SK-N-SH (cell line): ENCODE measurements at regions not wholly inside any gene's neighbourhood (a gene's known extent, or its start where the extent isn't known, plus 50 kb on each side); places are given as distances from the start of the nearest gene placed in this dataset.

Experiments used
- CTCF ChIA-PET: fragments of 300-600, 350-600 bp; formaldehyde crosslinking; extraction: SDS; loops from one replicate; lab custom pipeline; 2021; lab: Yijun Ruan, JAX
- POLR2A ChIA-PET: fragments of 350-600 bp; sonication (Branson Sonifier 250); formaldehyde crosslinking; extraction: SDS; loops from one replicate; lab custom pipeline; 2020; ENCODE audit warnings: antibody characterized with exemption, inconsistent platforms; lab: Yijun Ruan, JAX
- DNase-seq: peaks from one replicate; pipeline ENCODE4 v3.0.0; 2012
- H2AFZ ChIP-seq: fragments of 200-600 bp; sonication (generic); 2 replicates; pipeline ENCODE4 v1.8.1; 2016; ENCODE audit warnings: antibody characterized with exemption, mild to moderate bottlenecking, low read depth
- H3F3A ChIP-seq: fragments of 200-600 bp; sonication (generic); replicated peaks from 2 replicates; pipeline ENCODE3; 2016; ENCODE audit warnings: antibody characterized with exemption, mild to moderate bottlenecking; ENCODE audit not compliant: insufficient read depth
- H3K27ac ChIP-seq, 2 experiments: fragments of 200-500 bp in 1 of 2; fragments of 200-600 bp in 1 of 2; sonication (Bioruptor generic) in 1 of 2; sonication (generic), shearing (Covaris generic) in 1 of 2; 2 replicates each; pipeline versions ENCODE4 v1.5.1 to v1.6.1; 2014 to 2016; ENCODE audit warnings: low read depth in 2 of 2, inconsistent platforms in 1 of 2, low read length in 1 of 2, mild to moderate bottlenecking in 1 of 2, mixed read lengths in 1 of 2
- H3K27me3 ChIP-seq: fragments of 200-600 bp; sonication (generic), shearing (Covaris generic); 2 replicates; pipeline ENCODE4 v1.6.1; 2016; ENCODE audit warnings: mixed run types; ENCODE audit not compliant: insufficient read depth
- H3K36me3 ChIP-seq, 2 experiments: fragments of 200-500 bp in 1 of 2; fragments of 200-600 bp in 1 of 2; sonication (Bioruptor generic) in 1 of 2; sonication (generic) in 1 of 2; replicated peaks in 1 of 2; 2 replicates each; pipeline versions ENCODE3 to v1.5.1; 2014 to 2016; ENCODE audit warnings: low read length in 1 of 2, mild to moderate bottlenecking in 1 of 2; ENCODE audit not compliant: insufficient read depth in 2 of 2, control insufficient read depth in 1 of 2
- H3K4me1 ChIP-seq, 2 experiments: fragments of 200-500 bp in 1 of 2; fragments of 200-600 bp in 1 of 2; sonication (Bioruptor generic) in 1 of 2; sonication (generic), shearing (Covaris generic) in 1 of 2; 2 replicates each; pipeline versions ENCODE4 v1.5.1 to v1.6.1; 2014 to 2016; ENCODE audit warnings: low read depth in 1 of 2, low read length in 1 of 2, mixed run types in 1 of 2; ENCODE audit not compliant: insufficient read depth in 2 of 2, control insufficient read depth in 1 of 2
- H3K4me2 ChIP-seq: fragments of 200-600 bp; sonication (generic), shearing (Covaris generic); 2 replicates; pipeline ENCODE4 v1.6.1; 2017; ENCODE audit warnings: mixed run types
- H3K4me3 ChIP-seq, 2 experiments: fragments of 200-500 bp in 1 of 2; fragments of 200-600 bp in 1 of 2; sonication (Bioruptor generic) in 1 of 2; sonication (generic), shearing (Covaris generic) in 1 of 2; 2 replicates each; pipeline versions ENCODE4 v1.5.1 to v1.8.1; 2014 to 2016; ENCODE audit warnings: low read depth in 2 of 2, inconsistent platforms in 1 of 2, low read length in 1 of 2, mild to moderate bottlenecking in 1 of 2, mixed read lengths in 1 of 2, moderate library complexity in 1 of 2
- H3K79me2 ChIP-seq: fragments of 200-600 bp; sonication (generic); 2 replicates; pipeline ENCODE4 v1.8.1; 2017; ENCODE audit warnings: mild to moderate bottlenecking; ENCODE audit not compliant: insufficient read depth
- H3K9ac ChIP-seq: fragments of 200-600 bp; sonication (generic); 2 replicates; pipeline ENCODE4 v1.6.1; 2017; ENCODE audit warnings: mixed run types
- H3K9me2 ChIP-seq: fragments of 200-600 bp; sonication (generic); 2 replicates; pipeline ENCODE4 v1.6.1; 2017; ENCODE audit warnings: mixed run types
- H3K9me3 ChIP-seq: fragments of 200-600 bp; sonication (generic); 2 replicates; pipeline ENCODE4 v1.6.1; 2017; ENCODE audit warnings: mixed run types, mild to moderate bottlenecking, moderate library complexity
- H4K20me1 ChIP-seq: fragments of 200-600 bp; sonication (generic); 2 replicates; pipeline ENCODE4 v1.6.1; 2017; ENCODE audit warnings: mild to moderate bottlenecking, mixed run types; ENCODE audit not compliant: insufficient read depth
- CHD2 ChIP-seq: fragments of 150-350 bp; IDR thresholded peaks from 2 replicates; pipeline ENCODE4 v1.6.1; 2018; ENCODE audit warnings: low read length; ENCODE audit not compliant: partially characterized antibody
- CTCF ChIP-seq: fragments of 200-600 bp; sonication (generic); IDR thresholded peaks from 2 replicates; pipeline ENCODE4 v1.6.1; 2017; ENCODE audit warnings: antibody characterized with exemption, mild to moderate bottlenecking, moderate library complexity
- ELF1 ChIP-seq: IDR thresholded peaks from 2 replicates; pipeline ENCODE4 v1.4.0; 2012
- EP300 ChIP-seq, 2 experiments: IDR thresholded peaks; 2 replicates each; pipeline versions ENCODE4 v1.4.0 to v1.6.1; 2012; ENCODE audit warnings: borderline replicate concordance in 1 of 2, low read depth in 1 of 2, low read length in 1 of 2
- EZH2phosphoT487 ChIP-seq: fragments of 200-600 bp; sonication (generic); IDR thresholded peaks from 2 replicates; pipeline ENCODE4 v1.6.1; 2017; ENCODE audit warnings: low read depth, mixed run types, mild to moderate bottlenecking, antibody characterized with exemption, moderate library complexity, borderline replicate concordance
- FOSL2 ChIP-seq: IDR thresholded peaks from 2 replicates; pipeline ENCODE4 v1.4.0; 2012; ENCODE audit warnings: low read depth, mild to moderate bottlenecking, moderate library complexity, borderline replicate concordance
- FOXJ3 ChIP-seq: sonication (generic); formaldehyde crosslinking; IDR thresholded peaks from 2 replicates; pipeline ENCODE4 v1.5.1; 2020; ENCODE audit warnings: mild to moderate bottlenecking, missing genetic modification reagents
- GABPA ChIP-seq: IDR thresholded peaks from 2 replicates; pipeline ENCODE4 v1.4.0; 2012; ENCODE audit warnings: low read depth, mild to moderate bottlenecking
- GATA2 ChIP-seq: sonication (generic); formaldehyde crosslinking; IDR thresholded peaks from 2 replicates; pipeline ENCODE4 v1.5.0; 2020; ENCODE audit warnings: mild to moderate bottlenecking, missing genetic modification reagents
- IRF3 ChIP-seq: fragments of 150-350 bp; IDR thresholded peaks from 2 replicates; pipeline ENCODE4 v1.6.1; 2016; ENCODE audit warnings: mild to moderate bottlenecking, low read depth, low read length
- JUND ChIP-seq: IDR thresholded peaks from 2 replicates; pipeline ENCODE4 v1.4.0; 2012
- MAX ChIP-seq: IDR thresholded peaks from 2 replicates; pipeline ENCODE4 v1.4.0; 2012; ENCODE audit warnings: low read depth
- MXI1 ChIP-seq: IDR thresholded peaks from 2 replicates; pipeline ENCODE4 v1.6.1; 2012; ENCODE audit warnings: mild to moderate bottlenecking, low read depth, low read length, improper control_type of control experiment
- POLR2AphosphoS5 ChIP-seq: IDR thresholded peaks from 2 replicates; pipeline ENCODE4 v1.6.1; 2012; ENCODE audit warnings: low read depth, low read length
- RAD21 ChIP-seq: IDR thresholded peaks from 2 replicates; pipeline ENCODE4 v1.6.1; 2012; ENCODE audit warnings: mild to moderate bottlenecking, low read length
- RCOR1 ChIP-seq: fragments of 150-350 bp; IDR thresholded peaks from 2 replicates; pipeline ENCODE4 v1.6.1; 2017; ENCODE audit warnings: antibody characterized with exemption, low read length
- RFX5 ChIP-seq: IDR thresholded peaks from 2 replicates; pipeline ENCODE4 v1.6.1; 2012; ENCODE audit warnings: mild to moderate bottlenecking, improper control_type of control experiment, low read length
- RXRA ChIP-seq: IDR thresholded peaks from 2 replicates; pipeline ENCODE4 v1.4.0; 2012; ENCODE audit warnings: low read depth, mild to moderate bottlenecking, borderline replicate concordance
- SIN3A ChIP-seq: IDR thresholded peaks from 2 replicates; pipeline ENCODE4 v1.6.1; 2012; ENCODE audit warnings: low read depth, mild to moderate bottlenecking, low read length, moderate library complexity, borderline replicate concordance
- SMC3 ChIP-seq: IDR thresholded peaks from 2 replicates; pipeline ENCODE4 v1.6.1; 2012; ENCODE audit warnings: low read depth, low read length, improper control_type of control experiment
- TAF1 ChIP-seq: IDR thresholded peaks from 2 replicates; pipeline ENCODE4 v1.6.1; 2012; ENCODE audit warnings: low read depth, mild to moderate bottlenecking, low read length, moderate library complexity, borderline replicate concordance
- TCF12 ChIP-seq: IDR thresholded peaks from 2 replicates; pipeline ENCODE4 v1.4.0; 2012
- TEAD4 ChIP-seq: IDR thresholded peaks from 2 replicates; pipeline ENCODE4 v1.4.0; 2012; ENCODE audit warnings: mild to moderate bottlenecking, borderline replicate concordance; ENCODE audit not compliant: insufficient read depth
- USF2 ChIP-seq: fragments of 150-350 bp; IDR thresholded peaks from 2 replicates; pipeline ENCODE4 v1.6.1; 2017; ENCODE audit warnings: antibody characterized with exemption, low read length, low read depth, borderline replicate concordance
- YY1 ChIP-seq: IDR thresholded peaks from 2 replicates; pipeline ENCODE4 v1.4.0; 2012; ENCODE audit warnings: low read depth, mild to moderate bottlenecking
- TF ChIP-seq, protein P1 (sequence below): IDR thresholded peaks from 2 replicates; pipeline ENCODE4; 2012
- TF ChIP-seq, protein P2 (sequence below): IDR thresholded peaks from 2 replicates; pipeline ENCODE4 v1.4.0; 2012; ENCODE audit warnings: low read depth, borderline replicate concordance
- TF ChIP-seq, protein P3 (sequence below): IDR thresholded peaks from 2 replicates; pipeline ENCODE4 v1.4.0; 2012; ENCODE audit warnings: low read depth, borderline replicate concordance

DNA sequence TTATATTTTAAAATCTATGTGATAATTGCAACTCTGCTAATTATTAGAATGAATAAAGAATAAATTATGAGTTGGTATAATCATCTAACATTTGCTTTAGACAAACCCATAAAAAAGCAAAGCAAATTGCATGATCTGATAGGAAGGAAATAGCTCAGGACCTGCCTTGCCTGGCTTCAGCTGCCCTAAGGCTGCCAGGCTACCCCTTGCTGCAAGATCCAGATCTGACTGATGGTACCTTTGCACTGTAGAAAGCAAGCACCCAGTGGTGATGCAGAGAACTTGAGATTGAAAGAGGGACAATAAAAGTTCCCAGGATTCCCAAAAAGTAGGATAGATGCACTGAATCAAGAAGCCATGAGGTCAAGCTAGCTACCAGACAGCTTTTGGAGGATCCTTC lies 100.9 kb upstream of the FSTL4 start:
- POLR2A ChIA-PET: interaction anchor here (0.6 to 1.6 kb wide), 4 partner anchors 10 to 256 kb away, joined by 3 to 4 read pairs (median 4); no protein-coding TSS in a partner anchor
- TF ChIP-seq RCOR1 (peak; percentile 88), CTCF (no peak), YY1 (no peak), IRF3 (no peak), ELF1 (no peak), CHD2 (peak; percentile 34), FOSL2 (no peak), GABPA (no peak), MAX (no peak), POLR2AphosphoS5 (no peak), RXRA (no peak), EZH2phosphoT487 (no peak), SMC3 (no peak), GATA2 (peak; percentile 90), RFX5 (no peak), SIN3A (no peak), TEAD4 (no peak), JUND (no peak), MXI1 (0 out of 2 replicates have a peak, but pooled peaks have one; percentile 17), TCF12 (peak; percentile 14; the same call in 1 of the 2 replicates), FOXJ3 (no peak), TAF1 (no peak), EP300 (IDR thresholded peaks at IDR 0.05; ENCODE audit: borderline replicate concordance in 1 of 2, low read depth in 1 of 2, low read length in 1 of 2) (peak in 1 of 2 experiments; percentile 83; a peak in 1 of 4 replicates), RAD21 (peak; percentile 35), USF2 (no peak)
- TF ChIP-seq, protein P1, sequence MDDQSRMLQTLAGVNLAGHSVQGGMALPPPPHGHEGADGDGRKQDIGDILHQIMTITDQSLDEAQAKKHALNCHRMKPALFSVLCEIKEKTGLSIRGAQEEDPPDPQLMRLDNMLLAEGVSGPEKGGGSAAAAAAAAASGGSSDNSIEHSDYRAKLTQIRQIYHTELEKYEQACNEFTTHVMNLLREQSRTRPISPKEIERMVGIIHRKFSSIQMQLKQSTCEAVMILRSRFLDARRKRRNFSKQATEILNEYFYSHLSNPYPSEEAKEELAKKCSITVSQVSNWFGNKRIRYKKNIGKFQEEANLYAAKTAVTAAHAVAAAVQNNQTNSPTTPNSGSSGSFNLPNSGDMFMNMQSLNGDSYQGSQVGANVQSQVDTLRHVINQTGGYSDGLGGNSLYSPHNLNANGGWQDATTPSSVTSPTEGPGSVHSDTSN: no peak
- TF ChIP-seq, protein P2, sequence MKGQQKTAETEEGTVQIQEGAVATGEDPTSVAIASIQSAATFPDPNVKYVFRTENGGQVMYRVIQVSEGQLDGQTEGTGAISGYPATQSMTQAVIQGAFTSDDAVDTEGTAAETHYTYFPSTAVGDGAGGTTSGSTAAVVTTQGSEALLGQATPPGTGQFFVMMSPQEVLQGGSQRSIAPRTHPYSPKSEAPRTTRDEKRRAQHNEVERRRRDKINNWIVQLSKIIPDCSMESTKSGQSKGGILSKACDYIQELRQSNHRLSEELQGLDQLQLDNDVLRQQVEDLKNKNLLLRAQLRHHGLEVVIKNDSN: no peak
- TF ChIP-seq, protein P3, sequence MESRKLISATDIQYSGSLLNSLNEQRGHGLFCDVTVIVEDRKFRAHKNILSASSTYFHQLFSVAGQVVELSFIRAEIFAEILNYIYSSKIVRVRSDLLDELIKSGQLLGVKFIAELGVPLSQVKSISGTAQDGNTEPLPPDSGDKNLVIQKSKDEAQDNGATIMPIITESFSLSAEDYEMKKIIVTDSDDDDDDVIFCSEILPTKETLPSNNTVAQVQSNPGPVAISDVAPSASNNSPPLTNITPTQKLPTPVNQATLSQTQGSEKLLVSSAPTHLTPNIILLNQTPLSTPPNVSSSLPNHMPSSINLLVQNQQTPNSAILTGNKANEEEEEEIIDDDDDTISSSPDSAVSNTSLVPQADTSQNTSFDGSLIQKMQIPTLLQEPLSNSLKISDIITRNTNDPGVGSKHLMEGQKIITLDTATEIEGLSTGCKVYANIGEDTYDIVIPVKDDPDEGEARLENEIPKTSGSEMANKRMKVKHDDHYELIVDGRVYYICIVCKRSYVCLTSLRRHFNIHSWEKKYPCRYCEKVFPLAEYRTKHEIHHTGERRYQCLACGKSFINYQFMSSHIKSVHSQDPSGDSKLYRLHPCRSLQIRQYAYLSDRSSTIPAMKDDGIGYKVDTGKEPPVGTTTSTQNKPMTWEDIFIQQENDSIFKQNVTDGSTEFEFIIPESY: no peak

More for the DNA sequence above, 100.9 kb upstream of the FSTL4 start:
- Histone ChIP-seq H3K79me2 (no peaks in the 10 kb centered on the region), H3F3A (peaks cover 4% of the 10 kb centered on the region), H3K9me3 (no peaks in the 10 kb centered on the region), H3K9me2 (no peaks in the 10 kb centered on the region), H3K36me3 (no peaks in the 10 kb centered on the region), H4K20me1 (no peaks in the 10 kb centered on the region), H3K4me2 (no peak overlapping the region), H3K4me3 (no peak overlapping the region), H3K27ac (peak overlapping the region in 1 of 2 experiments; percentile 96; a peak in 2 of 4 replicates), H2AFZ (no peak overlapping the region), H3K27me3 (no peaks in the 10 kb centered on the region), H3K9ac (no peak overlapping the region), H3K4me1 (peaks cover 0 to 55% of the 10 kb centered on the region in 2 experiments; a peak in 2 of 4 replicates)
- CTCF ChIA-PET: interaction anchor here (0.7 to 4.8 kb wide), 15 partner anchors 10 to 602 kb away, joined by 3 to 34 read pairs (median 4); no protein-coding TSS in a partner anchor
- DNase-seq: peak; percentile 51
